Inflammatory macrophage treated with lipopolysaccharide for 4 hours (primary cell): ENCODE measurements at regions not wholly inside any gene's neighbourhood (a gene's known extent, or its start where the extent isn't known, plus 50 kb on each side); places are given as distances from the start of the nearest gene placed in this dataset.
A peak's percentile ranks its signal among the peaks of the same experiment; 100 is the strongest.
"Not testable (repeated sequence)": the region's sequence is repeated elsewhere in the genome, so short reads cannot be mapped to it uniquely, and the experiment has no call there.

ENCODE experiments used
- DNase-seq: peaks from one replicate; pipeline ENCODE4 v3.0.0-alpha.2; 2020

DNA sequence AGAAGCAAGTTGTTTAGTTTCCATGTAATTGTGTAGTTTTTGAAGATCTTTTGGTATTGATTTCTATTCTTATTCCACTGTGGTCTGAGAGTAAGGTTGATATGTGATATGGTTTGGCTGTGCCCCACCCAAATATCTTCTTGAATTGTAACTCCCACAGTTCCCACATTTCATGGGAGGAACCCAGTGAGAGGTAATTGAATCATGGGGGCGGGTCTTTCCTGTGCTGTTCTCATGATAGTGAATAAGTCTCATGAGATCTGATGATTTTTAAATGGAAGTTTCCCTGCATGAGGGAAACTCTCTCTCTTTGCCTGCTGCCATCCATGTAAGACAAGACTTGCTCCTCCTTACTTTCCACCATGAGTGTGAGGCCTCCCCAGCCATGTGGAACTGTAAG lies 255.3 kb downstream of the S1PR1 start:
- peak; percentile 1 for DNase-seq

DNA sequence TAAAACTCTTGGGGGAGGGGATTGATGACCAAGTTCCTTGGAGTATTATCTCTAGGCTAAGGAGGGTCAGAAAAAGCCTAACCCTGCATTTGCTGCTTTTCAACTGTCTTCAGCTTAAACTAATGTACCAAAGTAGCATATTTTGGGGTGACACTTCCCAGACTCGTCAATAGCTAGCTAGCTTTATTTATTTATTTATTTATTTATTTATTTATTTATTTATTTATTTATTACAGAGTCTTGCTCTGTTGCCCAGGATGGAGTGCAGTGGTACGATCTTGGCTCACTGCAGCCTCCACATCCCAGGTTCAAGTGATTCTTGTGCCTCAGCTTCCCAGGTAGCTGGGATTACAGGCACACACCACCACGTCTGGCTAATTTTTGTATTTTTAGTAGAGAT lies 257.1 kb downstream of the S1PR1 start:
- DNase-seq = not testable (repeated sequence)

DNA sequence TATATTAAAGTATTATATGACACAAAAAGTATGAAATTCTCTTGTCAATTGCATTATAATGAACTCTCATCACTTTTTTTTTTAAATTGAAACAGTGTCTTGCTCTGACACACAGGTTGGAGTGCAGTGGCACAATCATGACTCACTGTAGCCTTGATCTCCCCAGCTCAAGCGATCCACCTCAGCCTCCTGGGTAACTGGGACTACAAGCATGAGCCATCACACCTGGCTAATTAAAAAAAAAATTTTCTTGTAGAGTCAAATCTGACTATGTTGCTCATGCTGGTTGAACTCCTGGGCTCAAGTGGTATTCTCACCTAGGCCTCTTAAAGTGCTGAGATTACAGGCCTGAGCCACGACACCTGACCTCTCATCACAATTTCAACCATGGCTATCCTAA lies 259.3 kb downstream of the S1PR1 start:
- no peak for DNase-seq

DNA sequence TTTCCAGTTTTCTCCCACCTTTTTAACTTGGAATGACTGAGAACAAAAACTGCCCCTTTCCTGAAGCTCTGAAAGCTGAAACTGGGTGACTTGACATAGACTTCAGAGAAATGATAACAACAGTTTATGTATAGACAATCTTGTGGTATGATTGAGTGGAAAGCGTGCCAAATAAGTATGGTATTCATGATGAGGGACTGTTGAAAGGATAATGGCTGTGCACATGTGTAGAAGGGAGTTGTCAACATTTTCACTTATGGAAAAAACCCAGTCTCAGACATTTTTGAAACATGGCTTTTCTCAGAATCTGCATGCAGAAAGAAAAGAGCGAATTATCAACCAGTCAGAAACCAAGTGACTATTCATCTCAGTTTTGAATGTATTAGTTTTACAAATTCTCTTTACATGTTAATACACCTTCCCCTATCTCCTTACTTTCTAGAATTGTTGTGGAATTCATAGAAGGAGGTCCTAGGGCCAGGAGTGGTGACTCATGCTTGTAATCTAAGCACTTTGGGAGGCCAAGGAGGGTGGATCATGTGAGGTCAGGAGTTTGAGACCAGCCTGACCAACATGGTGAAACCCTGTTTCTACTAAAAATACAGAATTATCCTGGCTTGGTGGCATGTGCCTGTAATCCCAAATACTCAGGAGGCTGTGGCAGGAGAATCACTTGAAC lies 261.2 kb downstream of the S1PR1 start:
- DNase-seq = no peak

DNA sequence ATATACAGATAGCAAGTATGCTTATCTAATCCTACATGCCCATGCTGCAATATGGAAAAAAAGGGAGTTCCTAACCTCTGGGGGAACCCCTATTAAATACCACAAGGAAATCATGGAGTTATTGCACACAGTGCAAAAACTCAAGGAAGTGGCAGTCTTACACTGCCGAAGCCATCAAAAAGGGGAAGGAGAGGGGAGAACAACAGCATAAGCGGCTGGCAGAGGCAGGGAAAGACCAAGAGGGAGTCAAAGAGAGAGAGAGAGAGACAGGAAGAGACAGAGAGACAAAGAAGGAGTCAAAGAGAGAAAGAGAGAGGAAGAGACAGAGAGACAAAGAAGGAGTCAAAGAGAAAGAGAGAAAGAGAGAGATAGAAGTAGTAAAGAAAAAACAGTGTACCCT lies 267.3 kb downstream of the S1PR1 start:
- DNase-seq = peak; percentile 17

DNA sequence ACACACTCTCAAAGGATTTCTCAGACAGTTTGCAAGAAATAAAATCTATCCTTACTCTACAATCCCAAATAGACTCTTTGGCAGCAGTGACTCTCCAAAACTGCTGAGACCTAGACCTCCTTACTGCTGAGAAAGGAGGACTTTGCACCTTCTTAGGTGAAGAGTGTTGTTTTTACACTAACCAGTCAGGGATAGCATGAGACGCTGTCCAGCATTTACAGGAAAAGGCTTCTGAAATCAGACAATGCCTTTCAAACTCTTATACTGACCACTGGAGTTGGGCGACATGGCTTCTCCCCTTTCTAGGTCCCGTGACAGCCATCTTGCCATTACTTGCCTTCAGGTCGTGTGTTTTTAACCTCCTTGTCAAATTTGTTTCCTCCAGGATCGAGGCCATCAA lies 268.4 kb downstream of the S1PR1 start:
- not testable (repeated sequence) for DNase-seq

DNA sequence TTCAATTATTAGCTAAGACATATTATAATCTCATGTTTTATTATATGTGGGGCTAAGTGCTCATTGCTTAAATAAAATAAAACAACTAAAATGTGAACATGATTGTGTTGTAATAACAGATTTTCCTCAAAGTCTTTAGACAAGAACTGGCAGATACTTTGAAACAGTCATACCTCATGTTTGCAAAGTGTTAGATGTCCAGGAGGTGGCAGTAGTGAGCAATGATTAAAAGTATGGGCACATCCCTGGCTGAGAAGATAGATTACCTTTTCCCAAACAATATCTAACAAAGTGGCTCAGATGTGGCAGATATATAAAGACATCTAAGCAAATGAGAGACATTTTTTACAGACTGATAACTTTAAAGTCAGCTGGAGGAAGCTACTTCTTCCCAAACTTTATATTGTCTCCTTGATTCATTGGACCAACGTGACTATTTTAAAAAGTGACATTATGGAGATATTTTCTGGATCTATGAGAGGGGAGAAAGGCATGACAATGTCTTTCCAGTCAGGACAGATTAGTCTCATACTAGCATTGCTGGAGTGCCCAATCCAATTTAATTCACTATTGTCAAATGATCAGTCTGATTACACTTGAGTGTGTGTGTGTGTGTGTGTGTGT lies 269.8 kb downstream of the S1PR1 start:
- peak; percentile 53 for DNase-seq

DNA sequence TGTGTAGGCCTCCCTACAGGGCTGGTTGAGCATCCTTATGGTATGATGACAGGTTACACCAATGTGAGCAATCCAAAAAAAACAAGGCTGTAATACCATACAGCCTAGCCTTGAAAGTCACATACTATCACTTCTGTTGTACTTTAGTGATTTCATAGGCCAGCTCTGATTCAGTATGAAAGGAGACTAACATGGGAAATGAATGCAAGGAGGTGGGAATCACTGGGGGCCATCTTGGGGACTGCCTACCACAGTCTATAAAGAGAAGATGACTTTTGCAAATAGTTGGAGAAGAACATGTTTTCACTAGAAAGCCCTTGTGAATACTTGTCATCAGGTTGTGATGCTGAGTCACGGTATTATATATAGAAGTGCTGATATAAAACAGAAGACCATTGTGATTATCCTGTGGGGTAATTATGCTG lies 270.7 kb downstream of the S1PR1 start:
- peak; percentile 1 for DNase-seq

DNA sequence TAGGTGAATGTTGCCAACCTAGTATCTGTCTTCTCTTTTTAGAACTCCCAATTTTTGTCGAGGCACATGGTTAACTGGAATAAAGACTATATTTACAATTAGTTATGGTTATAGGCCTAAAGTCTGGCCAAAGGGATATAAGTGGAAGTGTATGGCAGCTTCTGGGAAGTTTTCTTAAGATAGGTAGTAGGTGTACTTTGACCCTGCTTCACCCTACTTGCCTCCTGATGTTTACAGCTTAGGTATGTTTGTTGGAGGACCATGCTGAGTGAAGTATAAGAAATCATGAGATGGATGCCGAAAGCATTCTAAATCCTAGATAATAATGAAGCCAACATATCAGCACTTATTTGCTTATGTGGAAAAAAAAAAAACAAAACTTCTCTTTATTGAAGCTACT lies 272.1 kb downstream of the S1PR1 start:
- no peak for DNase-seq

DNA sequence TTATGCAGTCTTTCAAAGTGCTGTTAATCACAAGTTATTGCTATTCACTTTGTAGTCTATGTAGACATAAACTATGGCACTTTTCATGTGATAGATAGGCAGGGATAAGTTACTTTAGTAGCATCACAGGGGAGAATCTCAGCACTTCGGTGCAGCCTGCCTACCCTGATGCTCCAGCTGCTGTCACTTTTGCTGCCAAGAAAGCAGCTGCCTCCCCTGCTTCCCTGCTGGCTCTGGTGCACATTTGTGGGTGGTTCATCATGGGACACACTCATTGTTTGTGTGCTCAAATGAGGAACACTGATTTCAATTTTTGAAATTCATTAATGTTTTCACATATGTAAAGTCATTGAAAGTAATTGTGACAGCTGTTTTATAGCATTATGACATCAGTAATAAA lies 272.6 kb downstream of the S1PR1 start:
- no peak for DNase-seq

DNA sequence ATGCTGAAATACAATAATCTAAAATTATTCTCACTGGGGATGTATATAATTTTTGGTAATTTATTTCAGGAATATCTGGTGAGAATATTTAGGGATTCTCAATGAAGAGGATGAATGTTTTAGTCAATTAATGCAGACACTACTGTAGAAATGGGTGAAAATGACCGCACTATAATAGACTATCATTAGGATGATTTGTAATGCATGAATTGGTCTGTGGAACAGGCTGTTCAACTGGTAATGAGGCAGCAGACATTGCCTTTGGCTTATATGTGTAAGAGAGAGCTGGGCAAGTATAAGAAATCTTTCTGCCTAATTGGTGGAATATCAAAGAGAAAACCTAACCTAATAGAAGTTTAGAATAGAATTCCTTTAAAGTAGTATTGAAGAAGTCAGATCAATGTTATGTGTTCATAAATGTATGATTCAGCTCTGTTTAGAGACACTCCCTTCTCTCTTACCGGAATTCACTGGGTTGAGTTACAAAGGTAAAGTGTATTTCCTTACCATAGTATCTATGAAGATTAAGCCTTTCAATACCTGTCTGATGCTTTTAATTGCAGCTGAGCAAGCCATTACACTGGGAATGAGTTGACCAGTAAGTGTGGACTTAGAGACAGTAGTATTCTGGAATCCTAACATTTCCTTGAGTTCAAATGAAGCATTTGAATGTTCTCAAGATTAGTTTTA lies 274.5 kb downstream of the S1PR1 start:
- no peak for DNase-seq

DNA sequence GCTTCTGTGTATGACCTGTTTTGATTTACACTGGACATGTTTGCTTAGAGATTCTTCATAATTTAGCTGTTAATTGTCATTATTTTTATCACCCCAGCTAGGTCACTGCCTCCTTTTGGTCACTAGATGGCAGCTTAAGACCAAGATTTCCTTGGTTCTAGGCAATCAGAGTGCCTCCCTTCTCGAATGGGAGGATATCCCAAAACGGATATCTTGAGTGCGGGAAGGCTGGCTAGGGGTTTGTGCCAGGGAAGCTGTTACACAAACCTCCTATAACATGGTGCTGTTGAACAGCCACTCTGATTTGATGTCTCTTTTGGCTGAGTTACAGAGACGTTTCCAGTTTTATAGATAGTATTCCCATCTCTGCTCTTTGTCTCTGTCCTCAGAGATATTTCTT lies 283.5 kb downstream of the S1PR1 start:
- peak; percentile 40 for DNase-seq

DNA sequence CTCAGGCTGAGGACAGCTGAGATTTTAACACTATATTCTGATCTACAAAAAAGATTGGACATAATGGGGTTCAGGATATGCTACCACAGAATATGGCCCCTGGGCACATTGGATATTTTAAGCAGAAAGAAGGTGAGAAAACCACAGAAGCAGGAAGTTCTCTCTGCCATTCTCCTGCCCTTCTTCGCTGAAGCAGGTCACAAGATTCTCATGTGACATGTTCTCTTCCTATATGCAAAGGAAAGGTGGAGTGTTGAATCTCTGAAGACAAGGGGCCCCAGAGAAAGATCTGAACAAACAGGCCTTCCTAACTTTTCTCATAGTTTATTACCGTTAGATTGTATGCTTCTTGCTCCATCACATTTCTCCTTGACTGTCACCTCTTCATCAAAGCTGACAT lies 285.7 kb downstream of the S1PR1 start:
- no peak for DNase-seq

DNA sequence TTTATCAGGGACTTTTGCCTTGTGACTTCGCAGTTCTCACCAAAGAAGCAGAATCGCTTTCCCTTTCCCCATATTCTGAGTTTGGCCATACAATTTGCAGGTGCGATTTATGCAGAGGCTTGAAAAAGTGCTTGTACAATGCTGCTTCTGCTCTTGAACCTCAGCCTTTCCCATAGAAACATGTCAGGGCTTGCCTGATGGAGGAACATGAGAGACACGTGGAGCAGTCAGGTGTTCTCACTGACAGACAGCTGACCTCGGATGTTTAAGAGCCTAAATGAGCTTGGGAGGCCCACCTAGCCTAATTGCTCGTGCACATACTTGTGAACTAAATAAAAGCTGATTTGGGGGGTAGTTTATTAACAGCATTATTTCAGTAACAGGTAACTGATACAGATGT lies 290.0 kb downstream of the S1PR1 start:
- DNase-seq = no peak

DNA sequence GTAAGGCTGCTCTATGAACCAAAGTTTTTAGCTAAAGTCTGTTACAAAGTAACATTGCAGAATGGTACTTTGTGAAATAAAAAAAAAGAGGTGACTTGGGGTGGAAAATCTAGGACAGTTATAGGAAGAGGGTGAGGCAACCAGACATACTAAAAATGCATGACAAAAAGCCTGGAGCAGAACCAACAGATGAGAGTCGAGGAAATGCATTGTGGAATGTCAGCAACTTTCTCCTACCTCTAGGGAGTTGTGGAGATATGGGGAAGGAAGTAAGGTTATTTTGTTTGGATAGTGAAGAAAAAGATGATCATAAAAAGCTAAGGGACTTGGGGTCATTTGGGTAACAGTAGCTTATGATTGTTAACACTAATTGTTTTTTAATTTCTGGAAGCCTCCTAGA lies 295.6 kb downstream of the S1PR1 start:
- no peak for DNase-seq

DNA sequence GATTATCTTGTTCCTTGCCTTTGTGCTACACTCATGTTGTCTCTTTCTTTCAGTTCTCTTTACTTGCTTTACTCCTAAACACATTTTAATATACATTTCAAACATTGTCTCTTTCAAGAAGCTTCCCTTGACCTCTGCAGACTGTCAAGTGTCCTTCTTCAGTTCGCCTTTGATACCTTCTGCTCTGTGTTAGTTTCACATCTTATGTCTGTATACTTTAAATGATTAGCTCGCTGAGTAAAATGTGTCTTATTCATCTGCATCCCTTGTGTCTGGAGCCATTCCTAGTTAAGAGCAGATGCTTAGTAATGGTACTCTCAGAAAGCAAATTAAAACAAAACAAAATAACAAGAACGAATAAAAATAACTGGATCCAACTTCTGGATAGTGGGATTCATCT lies 303.3 kb downstream of the S1PR1 start:
- no peak for DNase-seq

DNA sequence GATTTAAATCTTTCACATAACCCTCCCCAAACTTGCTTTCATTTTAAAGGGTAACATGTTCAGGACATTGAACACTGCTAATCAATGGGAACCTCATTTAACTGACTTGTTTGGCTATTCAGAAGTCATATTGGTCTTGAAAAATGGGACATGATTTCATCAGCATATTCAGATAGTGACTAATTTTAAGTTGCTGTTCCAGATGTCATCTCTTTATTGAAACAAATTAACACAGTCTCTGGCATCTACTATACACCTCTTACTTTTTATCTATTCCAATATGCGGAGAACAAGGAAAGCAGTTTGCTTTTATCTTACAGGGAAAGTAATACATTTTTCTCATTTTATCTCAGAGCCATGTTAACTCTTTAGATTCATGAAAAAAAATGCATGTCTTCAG lies 310.1 kb downstream of the S1PR1 start:
- DNase-seq = no peak

DNA sequence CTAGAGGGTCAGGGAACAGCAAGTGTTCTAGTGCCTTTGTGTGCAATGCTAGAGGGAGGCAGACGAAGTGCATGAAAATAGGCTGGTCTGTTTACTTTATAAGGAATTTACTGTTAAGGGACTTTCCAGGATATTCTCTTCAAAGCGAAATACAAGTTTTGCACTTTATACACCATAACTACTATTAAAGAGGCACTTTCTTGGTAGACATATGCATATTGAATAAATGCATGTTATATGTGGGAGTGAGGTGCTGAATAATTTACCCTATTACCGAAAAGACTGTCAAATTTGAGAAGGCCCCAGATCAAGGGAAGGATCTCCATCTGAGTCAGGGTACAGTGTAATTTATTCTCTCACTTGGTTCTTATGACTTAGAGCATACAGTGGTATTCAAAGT lies 310.5 kb downstream of the S1PR1 start:
- no peak for DNase-seq

DNA sequence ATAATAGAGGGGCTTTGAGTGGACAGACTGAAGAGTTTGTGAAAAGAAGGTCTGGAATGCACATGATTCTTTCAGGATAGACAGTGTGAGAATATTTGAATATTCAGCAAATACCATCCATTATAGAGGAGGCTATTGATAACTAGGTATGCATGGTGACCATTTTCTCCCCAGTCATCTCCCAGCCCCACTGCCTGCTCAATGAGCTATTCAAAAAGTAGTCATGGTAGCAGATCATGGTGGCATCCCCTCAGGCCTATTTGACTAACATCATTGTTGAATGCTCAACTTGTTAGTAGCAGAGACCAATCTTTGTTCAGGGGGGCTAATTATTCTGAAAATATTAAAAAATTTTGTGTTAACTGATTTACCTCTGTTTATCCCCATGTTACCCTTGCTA lies 311.6 kb downstream of the S1PR1 start:
- DNase-seq = no peak

DNA sequence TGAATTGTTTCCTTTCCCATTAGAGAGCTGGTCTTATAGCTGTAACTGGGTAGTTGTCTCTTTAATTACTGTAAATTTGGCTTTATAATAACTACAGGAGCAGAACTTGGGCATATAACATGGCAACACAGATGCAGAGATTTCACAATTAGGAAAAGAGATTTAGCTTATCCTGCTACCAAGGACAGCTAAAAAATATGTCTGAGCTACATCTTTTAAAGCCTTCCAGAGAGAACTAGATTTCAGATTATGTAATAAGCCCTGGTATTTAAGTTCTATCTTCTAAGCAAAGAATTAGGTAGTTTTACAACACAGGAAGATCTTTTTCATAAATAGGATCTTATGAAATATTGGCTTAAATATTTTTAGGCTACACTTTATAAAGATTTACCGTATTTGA lies 313.8 kb downstream of the S1PR1 start:
- DNase-seq = no peak

DNA sequence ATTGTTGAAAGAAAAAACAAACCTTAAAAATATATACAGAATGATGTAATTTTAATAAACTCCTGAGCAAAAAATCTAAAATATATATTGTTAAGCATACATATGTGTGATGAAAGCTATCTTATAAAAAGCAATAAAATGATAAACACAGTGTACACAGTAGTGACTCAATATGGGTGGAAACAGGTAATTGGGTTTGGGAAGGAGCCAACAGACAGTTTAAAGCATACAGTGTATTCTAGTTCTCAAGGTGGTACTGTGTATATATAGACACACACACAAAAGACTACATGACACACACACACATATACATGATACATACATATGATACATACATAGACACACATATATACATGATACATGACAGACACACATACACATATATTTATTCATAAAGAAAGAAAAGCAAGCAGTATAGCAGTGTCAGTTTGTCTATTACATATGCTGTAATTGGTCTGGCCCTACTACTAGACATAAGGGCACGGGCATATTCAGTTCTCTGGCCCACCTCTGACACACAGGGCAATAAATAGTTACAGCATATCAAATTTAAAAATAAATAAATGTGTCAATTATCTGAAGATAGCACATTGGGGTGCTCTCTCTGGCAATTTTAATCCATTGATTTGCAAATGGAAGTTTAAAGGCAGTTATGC lies 330.2 kb downstream of the S1PR1 start:
- DNase-seq = no peak

DNA sequence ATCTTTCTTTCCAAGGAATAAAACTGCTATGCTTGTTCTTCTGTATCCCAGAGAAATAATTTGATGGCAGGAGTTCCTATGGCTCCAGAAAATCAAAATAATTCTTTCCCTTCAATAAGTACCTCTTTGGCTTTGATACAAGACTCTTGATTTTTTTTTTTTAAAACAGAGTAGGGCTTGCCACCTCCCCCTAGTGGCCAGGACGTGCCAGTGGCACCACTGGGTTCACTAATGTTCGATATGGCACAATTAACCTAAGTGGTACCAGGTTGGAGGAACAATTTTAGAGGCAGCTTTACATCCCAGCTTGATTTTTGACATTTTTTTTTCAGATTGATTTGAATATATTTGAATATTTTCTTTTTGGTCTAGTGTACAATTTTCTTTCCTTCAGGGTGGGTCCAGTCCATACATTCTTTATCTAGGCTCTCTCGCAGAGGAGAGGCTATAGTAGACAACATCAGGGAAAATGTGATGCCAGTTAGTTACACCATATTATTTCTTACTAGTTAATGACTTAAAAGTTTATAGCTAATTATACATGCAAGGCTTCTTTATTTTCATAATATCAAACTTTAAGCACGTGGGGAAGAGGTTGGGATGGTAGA lies 330.9 kb downstream of the S1PR1 start:
- peak; percentile 36 for DNase-seq

DNA sequence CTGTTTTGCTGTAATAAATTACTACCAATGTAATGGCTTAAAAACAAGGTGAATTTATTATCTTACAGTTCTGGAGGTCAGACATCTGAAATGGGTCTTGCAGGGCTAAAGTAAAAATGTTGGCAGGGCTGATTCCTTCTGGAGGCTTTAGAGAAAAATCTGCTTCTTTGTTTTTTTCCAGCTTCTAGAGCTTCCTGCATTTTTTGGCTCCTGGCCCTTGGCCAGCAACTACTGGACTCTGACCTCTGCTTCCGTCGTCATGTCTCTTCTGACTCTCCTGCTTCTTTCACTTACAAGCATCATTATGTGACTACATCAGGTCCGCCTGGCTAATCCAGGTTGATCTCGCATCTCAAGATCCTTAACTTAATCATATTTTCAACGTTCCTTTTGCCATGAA lies 350.9 kb downstream of the S1PR1 start:
- no peak for DNase-seq

DNA sequence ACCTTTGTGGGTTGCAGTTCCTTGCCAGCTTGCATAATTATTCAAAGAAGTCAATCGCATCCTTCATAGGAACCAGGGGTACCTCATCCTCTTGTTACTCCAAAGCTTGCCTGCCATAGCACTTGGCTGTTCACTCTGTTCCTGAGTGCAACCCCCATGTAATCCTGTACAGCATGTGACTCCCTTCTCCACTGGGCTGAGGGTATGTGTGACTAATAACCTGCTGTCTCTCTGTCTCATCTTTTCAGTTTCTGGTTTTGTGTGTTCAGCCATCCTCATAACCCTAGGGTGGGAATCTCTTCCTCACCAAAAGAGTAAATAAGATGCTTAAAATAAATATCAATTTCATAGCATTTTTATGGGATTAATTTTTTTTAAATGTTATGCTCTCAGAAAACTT lies 351.9 kb downstream of the S1PR1 start:
- DNase-seq = no peak
